Mononuclear cell (primary cell): ENCODE measurements at regions not wholly inside any gene's neighbourhood (a gene's known extent, or its start where the extent isn't known, plus 50 kb on each side); places are given as distances from the start of the nearest gene placed in this dataset.

Experiments
- H3K27me3 ChIP-seq: 2 replicates; pipeline ENCODE4 v1.6.0; 2011; ENCODE audit warnings: low read length, control low read depth; ENCODE audit not compliant: insufficient read depth
- H3K4me1 ChIP-seq: 2 replicates; pipeline ENCODE4 v1.5.1; 2011; ENCODE audit warnings: mild to moderate bottlenecking, low read length, control low read depth; ENCODE audit not compliant: insufficient read depth
- H3K4me3 ChIP-seq: 2 replicates; pipeline ENCODE4 v1.5.1; 2011; ENCODE audit warnings: mild to moderate bottlenecking, low read length, moderate library complexity
- H3K9me3 ChIP-seq: 2 replicates; pipeline ENCODE4 v1.5.1; 2011; ENCODE audit warnings: low read depth, mild to moderate bottlenecking, control low read depth, low read length

DNA sequence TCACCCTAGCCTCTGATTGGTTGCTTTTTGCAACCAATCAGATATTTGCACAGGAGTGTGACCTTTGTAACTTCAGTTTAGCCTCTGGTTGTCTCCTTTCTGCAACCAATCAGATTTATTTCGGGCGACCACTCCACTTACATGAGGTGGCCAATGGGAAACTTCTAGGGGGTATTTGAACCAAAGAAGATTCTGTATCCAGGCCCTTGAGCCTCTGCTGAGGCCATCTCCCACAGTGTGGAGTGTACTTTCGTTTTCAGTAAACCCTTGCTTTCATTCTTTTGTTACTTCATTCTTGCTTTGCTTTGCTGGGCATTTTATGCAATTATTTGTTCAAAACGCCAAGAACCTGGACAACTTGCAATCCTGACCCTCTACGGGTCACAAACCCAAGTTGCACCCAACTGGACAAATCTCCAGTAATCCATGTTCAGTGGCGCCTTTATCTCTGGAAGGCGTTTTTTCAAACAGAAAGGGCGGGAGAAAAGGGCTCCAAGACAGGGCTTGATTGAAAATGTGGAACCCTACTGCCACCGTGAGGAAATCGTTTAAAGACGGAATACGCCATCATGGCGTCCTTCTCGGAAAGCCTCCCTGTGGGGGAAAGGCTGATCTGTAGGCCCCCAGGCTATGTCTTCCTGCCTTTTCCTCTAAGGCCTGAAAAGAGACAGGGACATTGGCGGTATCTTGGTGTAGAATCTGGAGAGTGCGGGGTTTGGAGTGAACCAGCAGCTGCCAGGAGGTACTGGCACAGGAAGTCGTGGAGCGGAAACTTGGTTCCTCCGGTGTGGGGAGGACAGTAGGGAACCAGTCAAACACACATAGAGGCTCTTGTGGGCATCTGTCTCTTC, 184.6 kb downstream of the OR13H1 start:
- Histone ChIP-seq H3K4me1 (no peaks in the 10 kb centered on the region), H3K27me3 (no peaks in the 10 kb centered on the region), H3K9me3 (peaks cover 7% of the 10 kb centered on the region), H3K4me3 (no peak overlapping the region)

DNA sequence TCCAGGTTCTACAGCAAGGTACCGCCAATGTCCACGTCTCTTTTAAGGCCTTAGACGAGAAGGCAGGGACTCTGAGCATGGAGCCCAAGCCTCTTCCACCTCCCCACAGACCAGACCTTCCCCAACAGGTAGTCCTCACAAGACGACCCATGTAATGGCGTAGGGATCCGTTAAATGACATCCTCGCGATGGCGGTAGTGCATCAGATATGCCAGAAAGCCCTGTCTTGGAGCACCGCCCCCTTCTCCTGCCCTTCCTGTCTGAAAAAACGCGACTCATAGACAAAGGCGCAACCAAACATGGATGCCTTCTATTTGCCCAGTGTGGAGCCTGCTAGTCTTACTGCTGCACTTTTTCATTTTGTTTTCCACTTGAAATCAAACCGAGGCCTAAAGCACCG, 185.4 kb downstream of the OR13H1 start:
- H3K4me1 ChIP-seq: no peaks in the 10 kb centered on the region
- H3K9me3 ChIP-seq: peaks cover 7% of the 10 kb centered on the region
- no peak overlapping the region for H3K4me3 ChIP-seq
- H3K27me3 ChIP-seq: no peaks in the 10 kb centered on the region

DNA sequence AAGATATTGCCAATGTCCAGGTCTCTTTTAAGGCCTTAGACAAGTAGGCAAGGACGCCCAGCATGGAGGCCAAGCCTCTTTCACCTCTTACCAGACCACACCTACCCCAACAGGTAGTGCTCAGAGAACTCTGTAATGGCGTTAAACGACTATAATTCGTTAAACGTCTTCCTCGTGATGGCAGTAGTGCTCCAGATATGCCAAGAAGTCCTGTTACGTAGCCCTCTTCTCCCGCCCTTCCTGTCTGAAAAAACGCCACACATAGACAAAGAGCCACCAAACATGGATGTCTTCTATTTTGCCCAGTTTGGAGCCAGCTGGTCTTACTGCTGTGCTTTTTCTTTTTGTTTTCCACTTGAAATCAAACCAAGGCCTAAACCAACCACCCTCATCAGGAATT, 190.7 kb downstream of the OR13H1 start:
- H3K4me3 ChIP-seq: no peak overlapping the region
- no peaks in the 10 kb centered on the region for H3K27me3 ChIP-seq
- no peaks in the 10 kb centered on the region for H3K4me1 ChIP-seq
- H3K9me3 ChIP-seq: no peaks in the 10 kb centered on the region

DNA sequence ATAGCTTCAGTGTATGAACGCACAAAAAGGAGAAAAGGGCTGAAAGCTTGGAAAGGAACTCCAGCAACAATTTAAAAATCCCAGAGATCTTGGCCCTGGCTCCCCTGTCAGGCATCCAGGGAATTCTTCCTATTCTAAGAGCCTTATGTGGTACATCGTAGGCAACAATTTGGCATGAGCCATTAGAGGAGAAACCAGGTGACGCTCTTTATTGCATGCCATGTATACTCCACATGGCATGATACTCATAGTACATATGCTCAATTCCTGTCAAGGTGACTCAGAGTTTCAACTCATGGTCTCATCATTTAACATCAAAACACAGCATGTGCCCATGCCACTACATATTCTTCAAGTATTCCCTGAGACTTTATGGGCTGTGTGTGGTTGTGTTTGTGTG, 191.3 kb downstream of the OR13H1 start:
- no peaks in the 10 kb centered on the region for H3K27me3 ChIP-seq
- H3K4me3 ChIP-seq: no peak overlapping the region
- no peaks in the 10 kb centered on the region for H3K9me3 ChIP-seq
- H3K4me1 ChIP-seq: no peaks in the 10 kb centered on the region

DNA sequence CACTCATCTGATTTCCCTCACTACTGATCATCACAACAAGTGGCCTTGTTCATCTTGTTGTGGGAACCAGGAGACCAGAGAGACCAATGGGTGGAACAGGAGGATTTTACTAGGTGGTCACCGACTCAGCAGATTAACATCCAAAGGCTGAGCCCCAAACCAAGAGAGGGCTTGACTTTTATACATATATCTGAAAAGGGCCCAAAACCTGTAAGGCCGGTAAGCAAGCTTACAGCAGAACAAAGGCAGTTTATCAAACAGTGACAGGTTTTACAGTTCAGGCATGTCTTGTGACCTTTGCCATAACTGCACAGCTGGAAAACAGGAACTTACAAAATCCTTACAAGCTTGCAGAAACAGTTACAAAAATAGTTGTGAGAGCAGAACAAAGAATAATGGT, 195.9 kb downstream of the OR13H1 start:
- H3K4me1 ChIP-seq: no peaks in the 10 kb centered on the region
- H3K9me3 ChIP-seq: no peaks in the 10 kb centered on the region
- H3K27me3 ChIP-seq: no peaks in the 10 kb centered on the region
- no peak overlapping the region for H3K4me3 ChIP-seq

DNA sequence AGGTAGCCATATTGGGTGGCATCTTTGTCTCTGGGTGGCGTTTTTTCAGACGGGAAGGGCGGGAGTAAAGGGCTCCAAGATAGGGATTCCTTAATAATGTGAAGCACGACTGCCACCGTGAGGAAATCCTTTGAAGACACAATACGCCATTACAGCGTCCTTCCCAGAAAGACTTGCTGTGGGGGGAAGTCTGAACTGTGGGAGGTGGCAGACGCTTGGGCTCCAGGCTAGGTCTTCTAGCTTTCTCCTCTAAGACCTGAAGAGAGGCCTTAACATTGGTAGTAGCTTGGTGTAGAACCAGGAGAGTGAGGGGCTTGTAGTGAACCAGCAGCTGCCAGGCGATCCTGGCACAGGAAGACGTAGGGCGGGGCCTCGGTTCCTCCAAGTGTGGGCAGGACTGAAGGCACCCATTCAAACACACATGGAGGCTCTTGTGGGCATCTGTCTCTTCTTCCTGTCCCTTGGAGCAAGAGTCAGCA, 197.3 kb downstream of the OR13H1 start:
- Histone ChIP-seq H3K4me1 (no peaks in the 10 kb centered on the region), H3K4me3 (no peak overlapping the region), H3K27me3 (no peaks in the 10 kb centered on the region)

GRCh38 chrX:131745942-131746489, 202.1 kb downstream of the OR13H1 start:
- Histone ChIP-seq H3K4me3 (no peak overlapping the region), H3K9me3 (no peaks in the 10 kb centered on the region), H3K27me3 (no peaks in the 10 kb centered on the region), H3K4me1 (no peaks in the 10 kb centered on the region)

More for the DNA sequence above, 197.3 kb downstream of the OR13H1 start:
- no peaks in the 10 kb centered on the region for H3K9me3 ChIP-seq

DNA sequence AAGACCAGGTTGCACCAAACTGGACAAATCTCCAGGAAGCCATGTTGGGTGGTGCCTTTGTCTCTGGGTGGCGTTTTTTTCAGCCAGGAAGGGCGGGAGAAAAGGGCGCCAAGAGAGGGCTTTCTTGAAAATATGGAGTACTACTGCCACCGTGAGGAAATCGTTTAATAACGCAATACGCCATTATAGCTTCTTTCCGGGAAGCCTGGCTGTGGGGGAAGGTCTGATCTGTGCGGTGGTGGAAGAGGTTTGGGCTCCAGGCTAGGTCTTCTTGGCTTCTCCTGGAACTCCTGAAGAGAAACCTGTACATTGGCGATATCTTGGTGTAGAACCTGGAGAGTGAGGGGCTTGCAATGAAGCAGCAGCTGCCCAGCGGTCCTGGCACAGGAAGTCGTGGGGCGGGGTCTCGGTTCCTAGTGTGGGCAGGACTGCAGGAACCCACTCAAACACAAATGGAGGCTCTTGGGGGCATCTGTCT, 202.7 kb downstream of the OR13H1 start:
- no peaks in the 10 kb centered on the region for H3K4me1 ChIP-seq
- no peaks in the 10 kb centered on the region for H3K27me3 ChIP-seq
- no peak overlapping the region for H3K4me3 ChIP-seq
- no peaks in the 10 kb centered on the region for H3K9me3 ChIP-seq

- no peaks in the 10 kb centered on the region for H3K27me3 ChIP-seq
- H3K4me3 ChIP-seq: no peak overlapping the region
- no peaks in the 10 kb centered on the region for H3K9me3 ChIP-seq
- no peaks in the 10 kb centered on the region for H3K4me1 ChIP-seq
Observed at GRCh38 chrX:131747173-131747572, 203.3 kb downstream of the OR13H1 start.

DNA sequence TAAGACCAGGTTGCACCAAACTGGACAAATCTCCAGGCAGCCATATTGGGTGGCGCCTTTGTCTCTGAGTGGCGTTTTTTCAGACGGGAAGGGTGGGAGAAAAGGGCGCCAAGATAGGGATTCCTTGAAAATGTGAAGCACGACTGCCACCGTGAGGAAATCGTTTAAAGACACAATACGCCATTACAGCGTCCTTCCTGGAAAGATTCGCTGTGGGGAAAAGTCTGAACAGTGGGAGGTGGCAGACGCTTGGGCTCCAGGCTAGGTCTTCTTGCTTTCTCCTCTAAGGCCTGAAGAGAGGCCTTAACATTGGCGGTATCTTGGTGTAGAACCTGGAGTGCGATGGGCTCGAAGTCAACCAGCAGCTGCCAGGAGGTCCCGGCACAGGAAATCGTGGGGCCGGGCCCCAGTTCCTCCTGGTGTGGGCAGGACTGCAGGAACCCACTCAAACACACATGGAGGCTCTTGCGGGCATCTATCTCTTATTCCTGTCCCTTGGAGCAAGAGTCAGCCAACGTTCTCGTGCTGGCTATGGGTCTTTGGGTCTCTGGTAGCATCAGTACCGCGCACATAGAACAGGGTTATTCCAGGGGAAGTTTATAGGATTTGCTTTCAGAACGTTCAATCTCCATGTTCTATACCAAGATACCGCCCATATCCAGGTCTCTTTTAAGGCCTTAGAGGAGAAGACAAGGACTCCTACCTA, 208.8 kb downstream of the OR13H1 start:
- Histone ChIP-seq H3K27me3 (no peaks in the 10 kb centered on the region), H3K9me3 (no peaks in the 10 kb centered on the region), H3K4me3 (no peak overlapping the region), H3K4me1 (no peaks in the 10 kb centered on the region)

- Histone ChIP-seq H3K9me3 (no peaks in the 10 kb centered on the region), H3K4me1 (no peaks in the 10 kb centered on the region), H3K4me3 (no peak overlapping the region), H3K27me3 (no peaks in the 10 kb centered on the region)
Observed at GRCh38 chrX:131762802-131763234, 218.9 kb downstream of the OR13H1 start.

DNA sequence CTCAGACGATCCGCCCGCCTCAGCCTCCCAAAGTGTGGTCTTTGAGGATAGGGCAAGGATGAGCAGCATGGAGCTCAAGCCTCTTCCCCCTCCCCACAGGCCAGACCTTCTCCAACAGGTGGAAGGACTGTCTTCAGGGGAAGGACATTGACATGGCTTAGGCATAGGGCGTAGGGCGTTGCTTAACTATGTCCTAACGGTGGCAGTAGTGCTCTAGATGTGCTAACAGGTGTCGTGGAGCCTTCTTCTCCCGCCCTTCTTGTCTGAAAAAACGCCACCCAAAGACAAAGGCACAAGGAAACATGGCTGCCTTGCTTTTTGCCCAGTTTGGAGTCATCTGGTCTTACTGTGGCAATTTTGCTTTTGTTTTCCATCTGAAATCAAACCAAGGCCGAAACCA, 219.8 kb downstream of the OR13H1 start:
- Histone ChIP-seq H3K27me3 (no peaks in the 10 kb centered on the region), H3K4me3 (no peak overlapping the region), H3K9me3 (no peaks in the 10 kb centered on the region), H3K4me1 (no peaks in the 10 kb centered on the region)

DNA sequence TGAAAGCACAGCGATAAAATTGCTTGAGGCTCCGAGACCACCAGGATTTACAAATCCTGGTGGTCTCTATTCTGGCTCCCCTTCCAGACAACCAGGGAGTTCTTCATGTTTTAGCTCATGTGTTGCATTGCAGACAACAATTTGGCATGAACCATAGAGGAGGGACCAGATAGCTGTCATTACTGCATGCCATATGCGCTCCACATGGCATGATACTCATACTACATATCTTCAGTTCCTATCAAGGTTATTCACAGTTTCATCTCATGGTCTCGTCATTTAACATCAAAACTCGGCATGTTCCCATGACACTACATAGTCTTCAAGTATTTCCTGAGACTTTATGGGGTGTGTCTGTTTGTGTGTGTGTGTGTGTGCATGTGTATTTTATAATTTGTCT, 220.3 kb downstream of the OR13H1 start:
- H3K4me3 ChIP-seq: no peak overlapping the region
- no peaks in the 10 kb centered on the region for H3K9me3 ChIP-seq
- H3K27me3 ChIP-seq: no peaks in the 10 kb centered on the region
- H3K4me1 ChIP-seq: no peaks in the 10 kb centered on the region

GRCh38 chrX:131778269-131779218, 234.7 kb downstream of the OR13H1 start:
- H3K9me3 ChIP-seq: no peaks in the 10 kb centered on the region
- no peaks in the 10 kb centered on the region for H3K4me1 ChIP-seq
- H3K4me3 ChIP-seq: no peak overlapping the region
- H3K27me3 ChIP-seq: no peaks in the 10 kb centered on the region
